SU-DHL-6 (cell line): ENCODE measurements at regions not wholly inside any gene's neighbourhood (a gene's known extent, or its start where the extent isn't known, plus 50 kb on each side); places are given as distances from the start of the nearest gene placed in this dataset.

Experiments used
- H2AFZ ChIP-seq: fragments of 200-600 bp; sonication (generic); 2 replicates; pipeline ENCODE4 v1.6.1; 2014; ENCODE audit warnings: low read depth, mild to moderate bottlenecking, moderate library complexity, mixed read lengths, antibody characterized with exemption, low read length; ENCODE audit not compliant: severe bottlenecking
- H3F3A ChIP-seq: fragments of 200-600 bp; shearing (Covaris generic); 2 replicates; pipeline ENCODE4 v1.6.0; 2016; ENCODE audit warnings: antibody characterized with exemption, mild to moderate bottlenecking; ENCODE audit not compliant: insufficient read depth
- H3K27ac ChIP-seq: fragments of 200-600 bp; sonication (generic); 2 replicates; pipeline ENCODE4 v1.5.1; 2016; ENCODE audit warnings: low read depth, mild to moderate bottlenecking, low read length, moderate library complexity, mixed read lengths
- H3K27me3 ChIP-seq: fragments of 200-600 bp; sonication (generic), shearing (Covaris generic); 2 replicates; pipeline ENCODE4 v1.6.0; 2014; ENCODE audit warnings: mild to moderate bottlenecking, low read length
- H3K36me3 ChIP-seq: fragments of 200-600 bp; sonication (generic); 2 replicates; pipeline ENCODE4 v1.6.1; 2014; ENCODE audit warnings: mild to moderate bottlenecking, low read length, mixed read lengths
- H3K4me2 ChIP-seq: fragments of 300-600, 200-600 bp; shearing (Covaris generic), sonication (generic); 2 replicates; pipeline ENCODE4 v1.6.0; 2014; ENCODE audit warnings: low read length, low read depth, mild to moderate bottlenecking; ENCODE audit not compliant: poor library complexity, severe bottlenecking
- H3K4me3 ChIP-seq: fragments of 200-600 bp; sonication (generic); 2 replicates; pipeline ENCODE4 v1.5.1; 2014; ENCODE audit warnings: antibody characterized with exemption, low read length, mild to moderate bottlenecking, mixed read lengths; ENCODE audit not compliant: insufficient read depth, poor library complexity, severe bottlenecking
- H3K79me2 ChIP-seq: fragments of 200-600 bp; sonication (generic); 2 replicates; pipeline ENCODE4 v1.6.1; 2014; ENCODE audit warnings: mild to moderate bottlenecking, low read length, moderate library complexity; ENCODE audit not compliant: insufficient read depth
- H3K9ac ChIP-seq: fragments of 200-600 bp; sonication (generic); 2 replicates; pipeline ENCODE4 v1.7.0; 2014; ENCODE audit warnings: mild to moderate bottlenecking, low read length
- H3K9me2 ChIP-seq: fragments of 200-600 bp; sonication (generic); replicated peaks from 2 replicates; pipeline ENCODE4 v1.6.1; 2014; ENCODE audit warnings: low read length; ENCODE audit not compliant: insufficient read depth
- H3K9me3 ChIP-seq: fragments of 200-600 bp; sonication (generic); 2 replicates; pipeline ENCODE4 v1.6.1; 2014; ENCODE audit warnings: low read length, mixed read lengths; ENCODE audit not compliant: insufficient read depth
- H4K20me1 ChIP-seq: fragments of 200-600 bp; sonication (generic); 2 replicates; pipeline ENCODE4 v1.6.1; 2014; ENCODE audit warnings: low read depth, mild to moderate bottlenecking, antibody characterized with exemption, low read length, moderate library complexity, mixed read lengths
- CTCF ChIP-seq: fragments of 200-600 bp; sonication (generic); IDR thresholded peaks from one replicate; pipeline ENCODE4 v1.5.1; 2017; ENCODE audit warnings: antibody characterized with exemption, mild to moderate bottlenecking, low read length, moderate library complexity; ENCODE audit not compliant: insufficient read depth, poor library complexity, severe bottlenecking
- EZH2phosphoT487 ChIP-seq: fragments of 200-600 bp; sonication (generic), shearing (Covaris generic); conservative IDR thresholded peaks from 2 replicates; pipeline ENCODE4 v1.6.1; 2018; ENCODE audit warnings: mild to moderate bottlenecking, antibody characterized with exemption, low read length, moderate library complexity, mixed read lengths

- Histone ChIP-seq H4K20me1 (no peaks in the 10 kb centered on the region), H3K9me2 (no peaks in the 10 kb centered on the region), H2AFZ (no peak overlapping the region), H3K4me2 (no peak overlapping the region), H3K9me3 (no peaks in the 10 kb centered on the region), H3F3A (no peaks in the 10 kb centered on the region), H3K27ac (no peak overlapping the region), H3K9ac (no peak overlapping the region), H3K79me2 (no peaks in the 10 kb centered on the region), H3K27me3 (no peaks in the 10 kb centered on the region), H3K36me3 (no peaks in the 10 kb centered on the region), H3K4me3 (no peak overlapping the region)
- TF ChIP-seq CTCF: no peak
- no peak for TF ChIP-seq EZH2phosphoT487
Observed at GRCh38 chr11:112564228-112564955, 303.7 kb upstream of the PLET1 start.

GRCh38 chr11:112565551-112565950 lies 304.9 kb upstream of the PLET1 start:
- Histone ChIP-seq H3K27me3 (no peaks in the 10 kb centered on the region), H3K79me2 (no peaks in the 10 kb centered on the region), H3K4me3 (no peak overlapping the region), H3K9me2 (no peaks in the 10 kb centered on the region), H4K20me1 (no peaks in the 10 kb centered on the region), H3K9ac (no peak overlapping the region), H3F3A (no peaks in the 10 kb centered on the region), H3K9me3 (no peaks in the 10 kb centered on the region), H3K36me3 (no peaks in the 10 kb centered on the region), H3K4me2 (no peak overlapping the region), H3K27ac (no peak overlapping the region), H2AFZ (no peak overlapping the region)
- TF ChIP-seq EZH2phosphoT487 (no peak), CTCF (no peak)

- Histone ChIP-seq H3F3A (no peaks in the 10 kb centered on the region), H3K9me3 (no peaks in the 10 kb centered on the region), H4K20me1 (no peaks in the 10 kb centered on the region), H3K79me2 (no peaks in the 10 kb centered on the region), H3K9me2 (no peaks in the 10 kb centered on the region), H2AFZ (no peak overlapping the region), H3K36me3 (no peaks in the 10 kb centered on the region), H3K27me3 (no peaks in the 10 kb centered on the region), H3K4me3 (no peak overlapping the region), H3K4me2 (no peak overlapping the region), H3K9ac (no peak overlapping the region), H3K27ac (no peak overlapping the region)
- TF ChIP-seq CTCF (no peak), EZH2phosphoT487 (no peak)
Observed at GRCh38 chr11:112566124-112566523, 305.5 kb upstream of the PLET1 start.
